Adrenal gland (tissue), 9 donors: ENCODE measurements at regions not wholly inside any gene's neighbourhood (a gene's known extent, or its start where the extent isn't known, plus 50 kb on each side); places are given as distances from the start of the nearest gene placed in this dataset.

Source experiments
- DNase-seq, 7 donors: peaks; one replicate each; pipeline ENCODE4 v3.0.0-alpha.2; 2019 to 2020
- H3K27ac ChIP-seq, 5 donors: fragments of 200-600 bp; sonication (generic) in 4 of 5; 1 replicate in 3 of 5; 2 replicates in 2 of 5; pipeline versions ENCODE4 v1.5.1 to v1.8.0; 2016 to 2020; ENCODE audit warnings: mild to moderate bottlenecking in 1 of 5
- H3K27me3 ChIP-seq: fragments of 200-600 bp; 2 replicates; pipeline ENCODE4 v1.8.0; 2021
- H3K36me3 ChIP-seq, 2 donors: fragments of 200-600 bp; replicated peaks in 1 of 2; 1 replicate in 1 of 2; 2 replicates in 1 of 2; pipeline versions ENCODE4 v1.5.1 to v1.8.0; 2018 to 2022
- H3K4me1 ChIP-seq, 2 donors: fragments of 200-600 bp; replicated peaks in 1 of 2; 1 replicate in 1 of 2; 2 replicates in 1 of 2; pipeline versions ENCODE4 v1.5.1 to v1.8.0; 2018 to 2021
- H3K4me3 ChIP-seq, 4 donors: fragments of 200-600 bp; sonication (generic) in 3 of 4; one replicate each; pipeline ENCODE4 v1.5.1; 2016 to 2018
- H3K9me3 ChIP-seq, 3 donors: fragments of 200-600 bp; sonication (generic) in 1 of 3; replicated peaks in 1 of 3; 1 replicate in 2 of 3; 2 replicates in 1 of 3; pipeline versions ENCODE4 v1.5.1 to v1.8.0; 2016 to 2021
- POLR2A ChIP-seq, 2 donors: fragments of 450-650 bp; IDR thresholded peaks; one replicate each; pipeline ENCODE4 v1.6.1; 2017; ENCODE audit warnings: antibody characterized with exemption in 2 of 2, mild to moderate bottlenecking in 2 of 2, moderate library complexity in 1 of 2
- WGBS, 4 donors: extraction: QIAGEN DNeasy Blood & Tissue Kit in 2 of 4; methylation state at CpG; one replicate each; pipeline versions ENCODE4 v1.1.5 to v1.1.7; 2013 to 2017; 5-methylcytosine and 5-hydroxymethylcytosine counted together
- intact Hi-C, 2 donors: fragments of 100-400 bp; cut with DNase I; formaldehyde crosslinking; loops; one replicate each; pipeline versions ENCODE4 v1.14.1 to v1.15.0; 2022 to 2023
- TF ChIP-seq, protein P1 (sequence below), 6 experiments: fragments of 450-650 bp in 4 of 6; fragments of 200-600 bp in 2 of 6; sonication (generic) in 1 of 6; IDR thresholded peaks; 1 replicate in 5 of 6; 2 replicates in 1 of 6; pipeline versions ENCODE4 v1.5.1 to v1.8.0; 2016 to 2021; ENCODE audit warnings: antibody characterized with exemption in 6 of 6, mild to moderate bottlenecking in 2 of 6, moderate library complexity in 1 of 6
- donor health status: healthy with polysubstance abuse.
- donor health status: Bipolar disorder and iron deficiency.
- donor health status: DM: yes; HTN: yes; CAD: no.
- donor health status: DM: no; HTN: no; CAD: no.
- donor health status: DM: no; HTN: no; CAD: no.

DNA sequence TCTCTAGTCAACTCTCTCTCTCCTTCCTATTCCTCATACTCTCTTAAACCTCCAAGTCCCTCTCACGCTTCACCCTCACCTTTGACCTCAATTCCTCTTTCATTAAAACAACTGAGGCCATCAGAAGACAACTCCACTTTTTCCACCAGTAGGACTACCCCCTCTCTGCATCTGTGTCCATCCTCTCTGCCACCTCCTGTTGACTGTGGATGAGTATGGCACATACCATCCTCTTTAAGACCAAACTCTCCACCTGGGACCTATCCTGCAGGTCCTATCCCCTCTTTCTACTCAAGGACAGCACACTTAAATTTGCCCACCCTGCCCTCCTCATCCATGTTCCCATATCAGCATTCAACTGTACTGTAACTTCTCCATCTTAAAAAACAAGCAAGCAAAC lies 89.2 kb downstream of the FOXD1 start:
- DNase-seq: no peak
- Histone ChIP-seq H3K4me3 (no peak overlapping the region), H3K4me1 (no peaks in the 10 kb centered on the region), H3K36me3 (no peaks in the 10 kb centered on the region), H3K27ac (no peak overlapping the region), H3K9me3 (no peaks in the 10 kb centered on the region), H3K27me3 (peaks cover 9% of the 10 kb centered on the region)
- 79 to 82% (median 79%) methylated on average over 1 of the region's 1 CpG for WGBS, 4 donors
- TF ChIP-seq, protein P1, sequence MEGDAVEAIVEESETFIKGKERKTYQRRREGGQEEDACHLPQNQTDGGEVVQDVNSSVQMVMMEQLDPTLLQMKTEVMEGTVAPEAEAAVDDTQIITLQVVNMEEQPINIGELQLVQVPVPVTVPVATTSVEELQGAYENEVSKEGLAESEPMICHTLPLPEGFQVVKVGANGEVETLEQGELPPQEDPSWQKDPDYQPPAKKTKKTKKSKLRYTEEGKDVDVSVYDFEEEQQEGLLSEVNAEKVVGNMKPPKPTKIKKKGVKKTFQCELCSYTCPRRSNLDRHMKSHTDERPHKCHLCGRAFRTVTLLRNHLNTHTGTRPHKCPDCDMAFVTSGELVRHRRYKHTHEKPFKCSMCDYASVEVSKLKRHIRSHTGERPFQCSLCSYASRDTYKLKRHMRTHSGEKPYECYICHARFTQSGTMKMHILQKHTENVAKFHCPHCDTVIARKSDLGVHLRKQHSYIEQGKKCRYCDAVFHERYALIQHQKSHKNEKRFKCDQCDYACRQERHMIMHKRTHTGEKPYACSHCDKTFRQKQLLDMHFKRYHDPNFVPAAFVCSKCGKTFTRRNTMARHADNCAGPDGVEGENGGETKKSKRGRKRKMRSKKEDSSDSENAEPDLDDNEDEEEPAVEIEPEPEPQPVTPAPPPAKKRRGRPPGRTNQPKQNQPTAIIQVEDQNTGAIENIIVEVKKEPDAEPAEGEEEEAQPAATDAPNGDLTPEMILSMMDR (IDR thresholded peaks at IDR 0.05): no peak
- TF ChIP-seq POLR2A (IDR thresholded peaks at IDR 0.05): no peak
- intact Hi-C loops: no loop called here

- Histone ChIP-seq H3K27ac (no peak overlapping the region), H3K4me3 (no peak overlapping the region), H3K9me3 (no peaks in the 10 kb centered on the region), H3K27me3 (peaks cover 11% of the 10 kb centered on the region), H3K4me1 (no peaks in the 10 kb centered on the region), H3K36me3 (no peaks in the 10 kb centered on the region)
- WGBS, 4 donors: 82 to 89% (median 86%) methylated on average over 3 of the region's 3 CpGs
- intact Hi-C loops: no loop called here
- no peak for DNase-seq
- TF ChIP-seq, protein P1 (IDR thresholded peaks at IDR 0.05): no peak
- TF ChIP-seq POLR2A (IDR thresholded peaks at IDR 0.05): no peak
These were observed 90.2 kb downstream of the FOXD1 start for GRCh38 chr5:73358366-73358765.

- Histone ChIP-seq H3K27ac (no peak overlapping the region), H3K36me3 (no peaks in the 10 kb centered on the region), H3K9me3 (no peaks in the 10 kb centered on the region), H3K4me1 (no peaks in the 10 kb centered on the region), H3K4me3 (no peak overlapping the region), H3K27me3 (peaks cover 13% of the 10 kb centered on the region)
- intact Hi-C loops: no loop called here
- WGBS, 4 donors: 38 to 68% (median 49%) methylated on average over 3 of the region's 3 CpGs
- no peak for DNase-seq
- TF ChIP-seq POLR2A (IDR thresholded peaks at IDR 0.05): no peak
- TF ChIP-seq, protein P1 (IDR thresholded peaks at IDR 0.05): no peak
These were observed 91.0 kb downstream of the FOXD1 start for GRCh38 chr5:73357576-73357975.

- intact Hi-C loops: no loop called here
- Histone ChIP-seq H3K27me3 (peaks cover 7% of the 10 kb centered on the region), H3K36me3 (no peaks in the 10 kb centered on the region), H3K27ac (no peak overlapping the region), H3K4me1 (no peaks in the 10 kb centered on the region), H3K9me3 (no peaks in the 10 kb centered on the region), H3K4me3 (no peak overlapping the region)
- no peak for TF ChIP-seq POLR2A (IDR thresholded peaks at IDR 0.05)
- TF ChIP-seq, protein P1 (IDR thresholded peaks at IDR 0.05): no peak
- 32 to 60% (median 43%) methylated on average over 1 of the region's 1 CpG for WGBS, 4 donors
- no peak for DNase-seq
These were observed 93.5 kb downstream of the FOXD1 start for GRCh38 chr5:73355108-73355507.
